Subcutaneous abdominal adipose tissue (tissue), 5 donors: ENCODE measurements at regions not wholly inside any gene's neighbourhood (a gene's known extent, or its start where the extent isn't known, plus 50 kb on each side); places are given as distances from the start of the nearest gene placed in this dataset.

Experiments used
- H3K27ac ChIP-seq: one replicate; pipeline ENCODE4 v1.7.0; 2013; ENCODE audit warnings: low read depth, mild to moderate bottlenecking, inconsistent platforms, low read length, moderate library complexity
- H3K27me3 ChIP-seq, 5 donors: one replicate each; pipeline ENCODE4 v1.7.0; 2013; ENCODE audit warnings: low read length in 5 of 5, inconsistent platforms in 1 of 5; ENCODE audit not compliant: control insufficient read depth in 5 of 5, insufficient read depth in 4 of 5
- H3K36me3 ChIP-seq, 5 donors: one replicate each; pipeline ENCODE4 v1.7.0; 2013; ENCODE audit warnings: low read length in 5 of 5; ENCODE audit not compliant: control insufficient read depth in 5 of 5, insufficient read depth in 5 of 5
- H3K4me1 ChIP-seq, 5 donors: one replicate each; pipeline ENCODE4 v1.7.0; 2013; ENCODE audit warnings: low read length in 5 of 5, mild to moderate bottlenecking in 3 of 5, moderate library complexity in 1 of 5; ENCODE audit not compliant: control insufficient read depth in 5 of 5, insufficient read depth in 5 of 5
- H3K4me3 ChIP-seq, 5 donors: one replicate each; pipeline ENCODE4 v1.7.0; 2013; ENCODE audit warnings: low read length in 5 of 5, low read depth in 1 of 5
- H3K9ac ChIP-seq, 5 donors: one replicate each; pipeline ENCODE4 v1.7.0; 2013; ENCODE audit warnings: low read length in 5 of 5, mild to moderate bottlenecking in 4 of 5, moderate library complexity in 3 of 5
- H3K9me3 ChIP-seq, 5 donors: one replicate each; pipeline ENCODE4 v1.7.0; 2013; ENCODE audit warnings: low read length in 5 of 5; ENCODE audit not compliant: control insufficient read depth in 5 of 5
- donor health status: healthy.
- donor health status: healthy.
- donor health status: healthy.
- donor health status: healthy.
- donor health status: healthy.

- Histone ChIP-seq H3K36me3 (no peaks in the 10 kb centered on the region), H3K27ac (no peak overlapping the region), H3K27me3 (peaks cover 0 to 3% (median 0%) of the 10 kb centered on the region in 5 donors), H3K9ac (no peak overlapping the region), H3K4me3 (no peak overlapping the region), H3K4me1 (peaks cover 2 to 37% (median 25%) of the 10 kb centered on the region in 5 donors), H3K9me3 (no peaks in the 10 kb centered on the region)
These were observed 128.7 kb downstream of the MN1 start for GRCh38 chr22:27672721-27673418.

- H3K4me3 ChIP-seq: peak overlapping the region in 1 of 5 donors; percentile 6
- no peaks in the 10 kb centered on the region for H3K9me3 ChIP-seq
- no peak overlapping the region for H3K27ac ChIP-seq
- H3K27me3 ChIP-seq: peaks cover 0 to under 1% (median 0%) of the 10 kb centered on the region in 5 donors
- H3K9ac ChIP-seq: peak overlapping the region in 1 of 5 donors; percentile 8
- H3K4me1 ChIP-seq: peaks cover 2 to 37% (median 25%) of the 10 kb centered on the region in 5 donors
- no peaks in the 10 kb centered on the region for H3K36me3 ChIP-seq
These were observed 127.7 kb downstream of the MN1 start for GRCh38 chr22:27673839-27674238.

GRCh38 chr22:27674261-27674923, 127.2 kb downstream of the MN1 start:
- H3K27me3 ChIP-seq: no peaks in the 10 kb centered on the region
- no peak overlapping the region for H3K4me3 ChIP-seq
- H3K36me3 ChIP-seq: no peaks in the 10 kb centered on the region
- H3K4me1 ChIP-seq: peaks cover 2 to 34% (median 22%) of the 10 kb centered on the region in 5 donors
- no peak overlapping the region for H3K9ac ChIP-seq
- H3K27ac ChIP-seq: no peak overlapping the region
- no peaks in the 10 kb centered on the region for H3K9me3 ChIP-seq

- no peaks in the 10 kb centered on the region for H3K27me3 ChIP-seq
- H3K9me3 ChIP-seq: no peaks in the 10 kb centered on the region
- no peaks in the 10 kb centered on the region for H3K36me3 ChIP-seq
- no peak overlapping the region for H3K4me3 ChIP-seq
- H3K4me1 ChIP-seq: peaks cover 2 to 23% (median 15%) of the 10 kb centered on the region in 5 donors
- no peak overlapping the region for H3K27ac ChIP-seq
- H3K9ac ChIP-seq: no peak overlapping the region
These were observed 124.9 kb downstream of the MN1 start for GRCh38 chr22:27676545-27677213.

GRCh38 chr22:27677905-27678458, 123.6 kb downstream of the MN1 start:
- no peaks in the 10 kb centered on the region for H3K9me3 ChIP-seq
- no peaks in the 10 kb centered on the region for H3K27me3 ChIP-seq
- H3K36me3 ChIP-seq: no peaks in the 10 kb centered on the region
- peaks cover 2 to 23% (median 15%) of the 10 kb centered on the region in 5 donors for H3K4me1 ChIP-seq
- no peak overlapping the region for H3K27ac ChIP-seq
- no peak overlapping the region for H3K4me3 ChIP-seq
- no peak overlapping the region for H3K9ac ChIP-seq

- Histone ChIP-seq H3K36me3 (no peaks in the 10 kb centered on the region), H3K27me3 (no peaks in the 10 kb centered on the region), H3K27ac (no peak overlapping the region), H3K9me3 (no peaks in the 10 kb centered on the region), H3K4me1 (peaks cover 0 to 15% (median 7%) of the 10 kb centered on the region in 5 donors), H3K4me3 (no peak overlapping the region), H3K9ac (no peak overlapping the region)
These were observed 122.4 kb downstream of the MN1 start for GRCh38 chr22:27679176-27679575.

GRCh38 chr22:27679693-27680488, 121.7 kb downstream of the MN1 start:
- no peaks in the 10 kb centered on the region for H3K9me3 ChIP-seq
- H3K9ac ChIP-seq: no peak overlapping the region
- no peak overlapping the region for H3K4me3 ChIP-seq
- peaks cover under 1 to 9% (median 5%) of the 10 kb centered on the region in 5 donors for H3K4me1 ChIP-seq
- H3K27me3 ChIP-seq: no peaks in the 10 kb centered on the region
- no peak overlapping the region for H3K27ac ChIP-seq
- no peaks in the 10 kb centered on the region for H3K36me3 ChIP-seq

GRCh38 chr22:27680636-27681035, 120.9 kb downstream of the MN1 start:
- Histone ChIP-seq H3K4me1 (peaks cover 2 to 7% (median 4%) of the 10 kb centered on the region in 5 donors), H3K9ac (no peak overlapping the region), H3K4me3 (no peak overlapping the region), H3K9me3 (no peaks in the 10 kb centered on the region), H3K27ac (no peak overlapping the region), H3K27me3 (no peaks in the 10 kb centered on the region), H3K36me3 (no peaks in the 10 kb centered on the region)

GRCh38 chr22:27681037-27681436, 120.5 kb downstream of the MN1 start:
- no peaks in the 10 kb centered on the region for H3K9me3 ChIP-seq
- no peak overlapping the region for H3K4me3 ChIP-seq
- no peak overlapping the region for H3K27ac ChIP-seq

More at GRCh38 chr22:27681037-27681436, 120.5 kb downstream of the MN1 start:
- no peaks in the 10 kb centered on the region for H3K27me3 ChIP-seq
- peaks cover 1 to 6% (median 2%) of the 10 kb centered on the region in 5 donors for H3K4me1 ChIP-seq
- H3K36me3 ChIP-seq: no peaks in the 10 kb centered on the region
- no peak overlapping the region for H3K9ac ChIP-seq
